Neural cell (in vitro differentiated cells): ENCODE measurements at regions not wholly inside any gene's neighbourhood (a gene's known extent, or its start where the extent isn't known, plus 50 kb on each side); places are given as distances from the start of the nearest gene placed in this dataset.

Experiments
- CTCF ChIP-seq: fragments of 450-650 bp; IDR thresholded peaks from 2 replicates; pipeline ENCODE4 v1.5.1; 2014; ENCODE audit warnings: antibody characterized with exemption, mild to moderate bottlenecking, moderate library complexity; ENCODE audit not compliant: poor library complexity, severe bottlenecking
- EZH2 ChIP-seq: fragments of 200-600, 300-800 bp; shearing (Covaris generic), sonication (generic); IDR thresholded peaks from 2 replicates; pipeline ENCODE4 v1.6.1; 2014; ENCODE audit warnings: antibody characterized with exemption, low read length, borderline replicate concordance, mild to moderate bottlenecking; ENCODE audit not compliant: insufficient read depth, poor library complexity, severe bottlenecking
- REST ChIP-seq: IDR thresholded peaks from 2 replicates; pipeline ENCODE4 v1.6.1; 2012; ENCODE audit warnings: borderline replicate concordance
- SMC3 ChIP-seq: fragments of 450-650 bp; conservative IDR thresholded peaks from 2 replicates; pipeline ENCODE4 v1.6.1; 2014; ENCODE audit warnings: antibody characterized with exemption, mild to moderate bottlenecking, moderate library complexity; ENCODE audit not compliant: poor library complexity

- TF ChIP-seq REST, result no peak
- no peak for TF ChIP-seq CTCF
- TF ChIP-seq SMC3, result no peak
- TF ChIP-seq EZH2, result no peak
Observed at GRCh38 chr2:2901384-2902345, 476.0 kb downstream of the EIPR1 start.
